Endothelial cell of umbilical vein (primary cell): ENCODE measurements at regions not wholly inside any gene's neighbourhood (a gene's known extent, or its start where the extent isn't known, plus 50 kb on each side); places are given as distances from the start of the nearest gene placed in this dataset.

Experiments
- BruUV-seq: library from RNA; stranded (reverse); fragments of 400-500 nt; replicated peaks from 2 replicates; lab custom pipeline; 2021; lab: Mats Ljungman, UMichigan
- CTCF ChIA-PET: fragments of 300-600, 350-600 bp; sonication (Branson Sonifier 250); formaldehyde crosslinking; loops from one replicate; lab custom pipeline; 2021; ENCODE audit warnings: antibody characterized with exemption, inconsistent platforms; lab: Charles Lee
- POLR2A ChIA-PET: fragments of 300-600, 350-600 bp; sonication (Branson Sonifier 250); formaldehyde crosslinking; loops from one replicate; lab custom pipeline; 2021; ENCODE audit warnings: antibody characterized with exemption, inconsistent platforms; lab: Charles Lee
- DNase-seq: peaks from one replicate; pipeline ENCODE4 v3.0.0-alpha.2; 2011; ENCODE audit warnings: low read depth, low spot score
- FAIRE-seq: peaks from 2 replicates; lab custom pipeline; 2011; peaks lifted over from hg19 to GRCh38; lab: Jason Lieb, UNC
- H2AFZ ChIP-seq: 2 replicates; pipeline ENCODE4 v1.6.0; 2012; ENCODE audit warnings: low read depth, low read length, control low read depth, inconsistent platforms
- H3K27ac ChIP-seq: 2 replicates; pipeline ENCODE4 v1.5.1; 2011; ENCODE audit warnings: low read depth, mild to moderate bottlenecking, control low read depth, low read length, moderate library complexity; ENCODE audit not compliant: insufficient read depth
- H3K27me3 ChIP-seq, 2 experiments: 2 replicates each; pipeline versions ENCODE4 v1.6.0 to v1.6.1; 2011; ENCODE audit warnings: low read length in 2 of 2, mixed read lengths in 1 of 2; ENCODE audit not compliant: control insufficient read depth in 2 of 2, insufficient read depth in 2 of 2
- H3K36me3 ChIP-seq, 2 experiments: 2 replicates in 1 of 2; 3 replicates in 1 of 2; pipeline ENCODE4 v1.5.1; 2011; ENCODE audit warnings: low read length in 2 of 2, mild to moderate bottlenecking in 1 of 2, moderate library complexity in 1 of 2; ENCODE audit not compliant: control insufficient read depth in 2 of 2, insufficient read depth in 2 of 2; ENCODE audit errors: extremely low read depth in 1 of 2
- H3K4me1 ChIP-seq: 3 replicates; pipeline ENCODE4 v1.5.1; 2011; ENCODE audit warnings: mild to moderate bottlenecking, low read length; ENCODE audit not compliant: control insufficient read depth, insufficient read depth; ENCODE audit errors: extremely low read depth
- H3K4me2 ChIP-seq: 2 replicates; pipeline ENCODE4 v1.6.1; 2011; ENCODE audit warnings: low read length, control low read depth, mixed read lengths; ENCODE audit not compliant: insufficient read depth
- H3K4me3 ChIP-seq, 3 experiments: fragments of 200-600 bp in 1 of 3; sonication (generic), shearing (Covaris generic) in 1 of 3; replicated peaks in 1 of 3; 2 replicates each; pipeline ENCODE4 v1.5.1; 2011 to 2016; ENCODE audit warnings: control low read depth in 3 of 3, low read length in 3 of 3, mild to moderate bottlenecking in 2 of 3, inconsistent platforms in 1 of 3, low read depth in 1 of 3, moderate library complexity in 1 of 3; ENCODE audit not compliant: insufficient read depth in 1 of 3
- H3K79me2 ChIP-seq: 2 replicates; pipeline ENCODE4 v1.6.0; 2012; ENCODE audit warnings: low read length, inconsistent platforms; ENCODE audit not compliant: control insufficient read depth, insufficient read depth
- H3K9ac ChIP-seq: replicated peaks from 2 replicates; pipeline ENCODE3; 2011; ENCODE audit warnings: low read length, control low read depth; ENCODE audit not compliant: insufficient read depth; ENCODE audit errors: extremely low read depth
- H3K9me1 ChIP-seq: replicated peaks from 3 replicates; pipeline ENCODE4 v1.6.0; 2011; ENCODE audit warnings: mild to moderate bottlenecking, low read length; ENCODE audit not compliant: control insufficient read depth, insufficient read depth; ENCODE audit errors: extremely low read depth
- H3K9me3 ChIP-seq: replicated peaks from 2 replicates; pipeline ENCODE4 v1.5.1; 2012; ENCODE audit warnings: low read length, inconsistent platforms; ENCODE audit not compliant: control insufficient read depth, insufficient read depth
- H4K20me1 ChIP-seq: replicated peaks from 2 replicates; pipeline ENCODE3; 2011; ENCODE audit warnings: mild to moderate bottlenecking, low read length; ENCODE audit not compliant: control insufficient read depth, insufficient read depth; ENCODE audit errors: extremely low read depth
- EZH2 ChIP-seq: IDR thresholded peaks from 2 replicates; pipeline ENCODE4 v1.6.1; 2012; ENCODE audit warnings: borderline replicate concordance, low read depth, mild to moderate bottlenecking, moderate library complexity, low read length, inconsistent platforms; ENCODE audit not compliant: severe bottlenecking
- FOS ChIP-seq: IDR thresholded peaks from 2 replicates; pipeline ENCODE4 v1.6.1; 2011; ENCODE audit warnings: mild to moderate bottlenecking, low read length, moderate library complexity, borderline replicate concordance; ENCODE audit not compliant: insufficient read depth
- GATA2 ChIP-seq: IDR thresholded peaks from 2 replicates; pipeline ENCODE4 v1.7.0; 2011; ENCODE audit warnings: low read depth, mild to moderate bottlenecking, moderate library complexity, mixed read lengths, low read length; ENCODE audit not compliant: insufficient read length, insufficient read depth
- JUN ChIP-seq: IDR thresholded peaks from 2 replicates; pipeline ENCODE4 v1.6.1; 2011; ENCODE audit warnings: borderline replicate concordance, low read depth; ENCODE audit not compliant: insufficient read length, insufficient read depth
- MYC ChIP-seq: IDR thresholded peaks from one replicate; pipeline ENCODE4 v1.6.1; 2011; ENCODE audit warnings: mild to moderate bottlenecking, low read depth, low read length
- POLR2A ChIP-seq: IDR thresholded peaks from 2 replicates; pipeline ENCODE4 v1.6.1; 2012; ENCODE audit warnings: low read depth, mild to moderate bottlenecking, control low read depth, low read length
- POLR2AphosphoS5 ChIP-seq: IDR thresholded peaks from 2 replicates; pipeline ENCODE4 v1.6.1; 2012; ENCODE audit warnings: low read depth, mild to moderate bottlenecking, control low read depth, low read length, moderate library complexity; ENCODE audit not compliant: insufficient read depth
- dilution Hi-C: fragments of 300-500 bp; cut with MboI; formaldehyde crosslinking; loops from one replicate; pipeline ENCODE4 v1.15.0; 2019; ENCODE audit warnings: low sequenced_read_pairs; ENCODE audit not compliant: extremely low pct_ligation_motif_present
- intact Hi-C: fragments of 100-400 bp; cut with micrococcal nuclease; formaldehyde crosslinking; loops from one replicate; pipeline ENCODE4 v1.10.0; 2022
- TF ChIP-seq, protein P1 (sequence below), 2 donors: IDR thresholded peaks; 1 replicate in 1 of 2; 2 replicates in 1 of 2; pipeline ENCODE4 v1.5.1; 2011; ENCODE audit warnings: low read length in 2 of 2, mild to moderate bottlenecking in 2 of 2, moderate library complexity in 2 of 2, control low read depth in 1 of 2, inconsistent platforms in 1 of 2, low read depth in 1 of 2; ENCODE audit not compliant: insufficient read depth in 1 of 2; ENCODE audit errors: extremely low read depth in 1 of 2
- TF ChIP-seq, protein P2 (sequence below): IDR thresholded peaks from 2 replicates; pipeline ENCODE4 v1.6.1; 2011; ENCODE audit not compliant: insufficient read depth, insufficient read length

DNA sequence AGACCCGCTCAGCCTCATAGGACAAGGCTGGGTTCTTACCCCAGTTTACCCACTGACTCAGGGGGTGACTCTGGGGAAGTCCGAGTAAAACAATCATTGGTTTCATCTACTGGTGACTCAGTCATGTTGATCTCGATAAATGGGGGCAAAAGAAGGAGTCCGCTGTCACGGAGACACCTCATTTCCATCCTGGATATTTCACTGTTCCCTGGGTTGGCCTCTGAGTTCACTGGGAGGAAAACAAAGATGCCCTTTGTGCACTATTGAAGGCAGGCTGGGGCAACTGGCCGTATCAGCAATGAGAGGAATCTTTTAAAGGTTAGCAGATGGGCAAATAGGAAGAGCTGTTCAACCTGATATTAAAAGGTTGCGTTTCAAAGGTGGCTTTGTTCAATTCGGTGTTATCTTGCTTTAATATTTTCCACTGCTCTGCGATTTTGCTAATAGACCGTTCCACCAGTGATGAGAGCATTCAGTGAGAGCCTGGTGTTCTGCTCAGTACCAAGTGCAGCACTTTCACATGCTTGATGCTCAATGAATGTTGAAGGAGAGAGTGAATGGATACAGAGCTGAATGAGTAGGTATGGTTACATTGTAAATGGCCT, 110.2 kb upstream of the EGFLAM start:
- H3K27me3 ChIP-seq, result no peaks in the 10 kb centered on the region
- H3K4me1 ChIP-seq, result no peaks in the 10 kb centered on the region
- H3K9ac ChIP-seq, result no peak overlapping the region
- H3K79me2 ChIP-seq, result no peaks in the 10 kb centered on the region
- no peak overlapping the region for H3K4me3 ChIP-seq
- no peak for TF ChIP-seq POLR2AphosphoS5
- TF ChIP-seq POLR2A, result no peak
- TF ChIP-seq EZH2, result no peak
- TF ChIP-seq, protein P1, sequence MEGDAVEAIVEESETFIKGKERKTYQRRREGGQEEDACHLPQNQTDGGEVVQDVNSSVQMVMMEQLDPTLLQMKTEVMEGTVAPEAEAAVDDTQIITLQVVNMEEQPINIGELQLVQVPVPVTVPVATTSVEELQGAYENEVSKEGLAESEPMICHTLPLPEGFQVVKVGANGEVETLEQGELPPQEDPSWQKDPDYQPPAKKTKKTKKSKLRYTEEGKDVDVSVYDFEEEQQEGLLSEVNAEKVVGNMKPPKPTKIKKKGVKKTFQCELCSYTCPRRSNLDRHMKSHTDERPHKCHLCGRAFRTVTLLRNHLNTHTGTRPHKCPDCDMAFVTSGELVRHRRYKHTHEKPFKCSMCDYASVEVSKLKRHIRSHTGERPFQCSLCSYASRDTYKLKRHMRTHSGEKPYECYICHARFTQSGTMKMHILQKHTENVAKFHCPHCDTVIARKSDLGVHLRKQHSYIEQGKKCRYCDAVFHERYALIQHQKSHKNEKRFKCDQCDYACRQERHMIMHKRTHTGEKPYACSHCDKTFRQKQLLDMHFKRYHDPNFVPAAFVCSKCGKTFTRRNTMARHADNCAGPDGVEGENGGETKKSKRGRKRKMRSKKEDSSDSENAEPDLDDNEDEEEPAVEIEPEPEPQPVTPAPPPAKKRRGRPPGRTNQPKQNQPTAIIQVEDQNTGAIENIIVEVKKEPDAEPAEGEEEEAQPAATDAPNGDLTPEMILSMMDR (IDR thresholded peaks at IDR 0.05; ENCODE audit: extremely low read depth in 1 of 2, insufficient read depth in 1 of 2, low read depth in 1 of 2, low read length in 2 of 2), result no peak
- no peaks in the 10 kb centered on the region for H3K9me3 ChIP-seq
- H2AFZ ChIP-seq, result no peak overlapping the region
- intact Hi-C loops (no loop called here), dilution Hi-C loops (no loop called here)
- DNase-seq, result no peak
- FAIRE-seq, result no peak
- no peaks in the 10 kb centered on the region for H4K20me1 ChIP-seq
- no peak overlapping the region for H3K4me2 ChIP-seq
- no TSS peak for BruUV-seq
- CTCF ChIA-PET, result interaction anchor here (0.5 kb wide), 1 partner anchor 50 kb away, joined by 3 read pairs; no protein-coding TSS in a partner anchor
- POLR2A ChIA-PET, result no interaction called here
- H3K9me1 ChIP-seq, result no peaks in the 10 kb centered on the region
- no peaks in the 10 kb centered on the region for H3K36me3 ChIP-seq
- H3K27ac ChIP-seq, result no peak overlapping the region

DNA sequence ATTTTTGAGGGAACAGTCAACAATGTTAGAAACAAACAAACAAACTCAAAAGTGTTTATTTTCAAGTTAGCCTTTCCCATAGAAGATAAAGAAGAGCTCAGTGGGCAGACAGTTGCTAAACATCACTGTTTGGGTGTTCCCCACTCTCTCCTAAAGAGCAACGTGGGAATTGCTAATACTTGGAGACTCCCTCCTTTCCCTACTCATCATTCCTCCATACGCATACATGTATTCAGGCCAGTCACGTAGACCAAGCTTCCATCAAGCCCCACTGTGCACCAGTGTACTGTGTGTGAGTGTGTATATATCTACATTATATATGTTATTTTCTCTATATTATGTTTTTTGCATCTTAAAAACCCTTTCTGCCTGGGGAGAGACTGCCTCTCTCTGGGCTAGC, 115.0 kb upstream of the EGFLAM start:
- Histone ChIP-seq H3K27ac (no peak overlapping the region), H3K27me3 (no peaks in the 10 kb centered on the region), H3K4me1 (no peaks in the 10 kb centered on the region), H3K9me3 (no peaks in the 10 kb centered on the region), H3K4me3 (no peak overlapping the region), H2AFZ (no peak overlapping the region), H3K36me3 (no peaks in the 10 kb centered on the region), H3K79me2 (no peaks in the 10 kb centered on the region), H3K9me1 (no peaks in the 10 kb centered on the region), H3K4me2 (no peak overlapping the region), H3K9ac (no peak overlapping the region), H4K20me1 (no peaks in the 10 kb centered on the region)
- BruUV-seq, result no TSS peak
- intact Hi-C loops, result no loop called here
- TF ChIP-seq, protein P2, sequence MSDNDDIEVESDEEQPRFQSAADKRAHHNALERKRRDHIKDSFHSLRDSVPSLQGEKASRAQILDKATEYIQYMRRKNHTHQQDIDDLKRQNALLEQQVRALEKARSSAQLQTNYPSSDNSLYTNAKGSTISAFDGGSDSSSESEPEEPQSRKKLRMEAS, result no peak
- TF ChIP-seq, protein P1 (IDR thresholded peaks at IDR 0.05; ENCODE audit: extremely low read depth in 1 of 2, insufficient read depth in 1 of 2, low read depth in 1 of 2, low read length in 2 of 2), result no peak
- no peak for TF ChIP-seq FOS
- TF ChIP-seq JUN, result no peak
- TF ChIP-seq MYC, result no peak
- no peak for TF ChIP-seq POLR2A
- no peak for TF ChIP-seq POLR2AphosphoS5
- TF ChIP-seq GATA2, result no peak
- FAIRE-seq (no peak), DNase-seq (no peak)
- dilution Hi-C loops, result no loop called here
- POLR2A ChIA-PET, result no interaction called here
- CTCF ChIA-PET, result no interaction called here
